SK-N-MC (cell line): ENCODE measurements at regions not wholly inside any gene's neighbourhood (a gene's known extent, or its start where the extent isn't known, plus 50 kb on each side); places are given as distances from the start of the nearest gene placed in this dataset.
"Not testable (repeated sequence)": the region's sequence is repeated elsewhere in the genome, so short reads cannot be mapped to it uniquely, and the experiment has no call there.

Experiments
- EZH2 ChIP-seq: fragments of 200-600 bp; sonication (generic); IDR thresholded peaks from one replicate; pipeline ENCODE4 v1.6.1; 2017; ENCODE audit warnings: antibody characterized with exemption
- FOXP2 ChIP-seq: optimal IDR thresholded peaks from 2 replicates; pipeline ENCODE3; 2011; ENCODE audit warnings: mild to moderate bottlenecking, moderate library complexity; ENCODE audit not compliant: insufficient read depth; ENCODE audit errors: extremely low read length, control extremely low read depth

- not testable (repeated sequence) for TF ChIP-seq FOXP2, EZH2
Measured at GRCh38 chr5:34180225-34180624, 137.2 kb upstream of the C1QTNF3 start.
